ENCODE measurements at regions not wholly inside any gene's neighbourhood (a gene's known extent, or its start where the extent isn't known, plus 50 kb on each side); places are given as distances from the start of the nearest gene placed in this dataset.

- TF ChIP-seq POLR2A (IDR thresholded peaks at IDR 0.05), result no peak
- TF ChIP-seq, protein P1, sequence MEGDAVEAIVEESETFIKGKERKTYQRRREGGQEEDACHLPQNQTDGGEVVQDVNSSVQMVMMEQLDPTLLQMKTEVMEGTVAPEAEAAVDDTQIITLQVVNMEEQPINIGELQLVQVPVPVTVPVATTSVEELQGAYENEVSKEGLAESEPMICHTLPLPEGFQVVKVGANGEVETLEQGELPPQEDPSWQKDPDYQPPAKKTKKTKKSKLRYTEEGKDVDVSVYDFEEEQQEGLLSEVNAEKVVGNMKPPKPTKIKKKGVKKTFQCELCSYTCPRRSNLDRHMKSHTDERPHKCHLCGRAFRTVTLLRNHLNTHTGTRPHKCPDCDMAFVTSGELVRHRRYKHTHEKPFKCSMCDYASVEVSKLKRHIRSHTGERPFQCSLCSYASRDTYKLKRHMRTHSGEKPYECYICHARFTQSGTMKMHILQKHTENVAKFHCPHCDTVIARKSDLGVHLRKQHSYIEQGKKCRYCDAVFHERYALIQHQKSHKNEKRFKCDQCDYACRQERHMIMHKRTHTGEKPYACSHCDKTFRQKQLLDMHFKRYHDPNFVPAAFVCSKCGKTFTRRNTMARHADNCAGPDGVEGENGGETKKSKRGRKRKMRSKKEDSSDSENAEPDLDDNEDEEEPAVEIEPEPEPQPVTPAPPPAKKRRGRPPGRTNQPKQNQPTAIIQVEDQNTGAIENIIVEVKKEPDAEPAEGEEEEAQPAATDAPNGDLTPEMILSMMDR (IDR thresholded peaks at IDR 0.05), result no peak
- Histone ChIP-seq H3K9me3 (no peaks in the 10 kb centered on the region), H3K4me3 (no peak overlapping the region), H3K27me3 (no peaks in the 10 kb centered on the region), H3K27ac (no peak overlapping the region), H3K4me1 (no peaks in the 10 kb centered on the region), H3K36me3 (no peaks in the 10 kb centered on the region)
- DNase-seq, result no peak
These were observed 436.7 kb upstream of the JAG1 start for GRCh38 chr20:11110535-11110934.

DNA sequence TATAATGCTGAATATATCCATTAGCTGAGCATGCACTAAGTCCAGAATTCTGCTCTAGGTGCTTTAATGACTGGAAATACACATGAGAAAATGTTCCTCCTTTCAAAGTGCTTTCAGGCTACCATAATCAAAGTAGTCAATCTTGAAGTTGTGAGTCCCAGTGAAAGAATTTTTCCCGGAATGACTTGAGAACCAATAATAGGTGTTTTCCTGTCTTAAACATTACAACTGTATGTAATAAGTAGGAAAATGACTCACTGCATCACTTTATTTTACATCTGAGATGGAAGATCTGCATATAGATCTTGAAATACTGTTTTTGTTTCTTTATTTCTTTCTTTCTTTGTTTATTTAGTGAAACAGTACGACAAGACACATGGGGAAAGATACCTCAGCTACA is 437.4 kb upstream of the JAG1 start:
- Histone ChIP-seq H3K9me3 (no peaks in the 10 kb centered on the region), H3K4me1 (no peaks in the 10 kb centered on the region), H3K36me3 (no peaks in the 10 kb centered on the region), H3K27me3 (no peaks in the 10 kb centered on the region), H3K27ac (no peak overlapping the region), H3K4me3 (no peak overlapping the region)
- TF ChIP-seq, protein P1 (IDR thresholded peaks at IDR 0.05), result no peak
- no peak for TF ChIP-seq POLR2A (IDR thresholded peaks at IDR 0.05)
- no peak for DNase-seq

DNA sequence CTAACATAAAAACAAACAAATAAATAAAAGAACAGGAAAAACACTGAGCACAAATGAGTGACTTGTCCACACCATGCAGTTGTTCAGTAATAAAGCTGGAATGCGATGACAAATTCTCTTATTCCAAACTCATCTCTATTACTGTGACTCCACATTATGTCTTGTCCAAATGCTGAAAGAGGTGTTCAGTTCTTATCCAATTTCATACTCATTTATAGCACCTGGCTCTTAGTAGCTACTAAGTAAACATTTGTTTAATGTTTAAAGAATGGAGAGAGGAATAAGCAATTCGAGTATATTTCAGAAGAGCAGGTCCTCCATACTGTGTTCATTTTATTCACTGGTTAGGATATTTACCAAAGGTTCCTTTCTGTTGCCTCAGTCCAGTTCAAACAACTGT is 439.0 kb upstream of the JAG1 start:
- no peaks in the 10 kb centered on the region for H3K27me3 ChIP-seq
- DNase-seq, result no peak
- no peaks in the 10 kb centered on the region for H3K9me3 ChIP-seq
- no peaks in the 10 kb centered on the region for H3K36me3 ChIP-seq
- no peaks in the 10 kb centered on the region for H3K4me1 ChIP-seq
- H3K27ac ChIP-seq, result no peak overlapping the region
- no peak overlapping the region for H3K4me3 ChIP-seq
- TF ChIP-seq, protein P1 (IDR thresholded peaks at IDR 0.05), result no peak
- TF ChIP-seq POLR2A (IDR thresholded peaks at IDR 0.05), result no peak

DNA sequence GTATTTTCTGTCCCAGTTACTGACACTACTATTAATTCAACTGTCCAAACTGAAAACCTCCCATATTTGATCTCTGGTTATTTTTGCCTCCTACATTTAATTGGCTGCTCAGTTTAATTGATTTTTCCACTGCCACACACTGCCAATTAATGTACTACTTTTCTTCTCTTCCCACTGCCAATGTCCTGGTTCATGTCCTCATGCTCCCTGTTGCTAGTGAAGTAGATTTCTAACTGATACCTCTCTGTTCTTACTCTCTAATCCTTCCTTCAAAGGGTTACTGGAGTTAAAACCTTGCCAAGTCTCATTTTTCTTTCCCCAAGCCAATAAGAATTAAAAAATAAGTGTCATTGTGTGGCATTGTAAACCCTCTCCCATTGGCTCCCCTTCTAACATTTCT is 440.6 kb upstream of the JAG1 start:
- Histone ChIP-seq H3K4me3 (no peak overlapping the region), H3K27ac (no peak overlapping the region), H3K9me3 (no peaks in the 10 kb centered on the region), H3K4me1 (no peaks in the 10 kb centered on the region), H3K27me3 (no peaks in the 10 kb centered on the region), H3K36me3 (no peaks in the 10 kb centered on the region)
- no peak for TF ChIP-seq POLR2A (IDR thresholded peaks at IDR 0.05)
- TF ChIP-seq, protein P1 (IDR thresholded peaks at IDR 0.05), result no peak
- DNase-seq, result no peak

DNA sequence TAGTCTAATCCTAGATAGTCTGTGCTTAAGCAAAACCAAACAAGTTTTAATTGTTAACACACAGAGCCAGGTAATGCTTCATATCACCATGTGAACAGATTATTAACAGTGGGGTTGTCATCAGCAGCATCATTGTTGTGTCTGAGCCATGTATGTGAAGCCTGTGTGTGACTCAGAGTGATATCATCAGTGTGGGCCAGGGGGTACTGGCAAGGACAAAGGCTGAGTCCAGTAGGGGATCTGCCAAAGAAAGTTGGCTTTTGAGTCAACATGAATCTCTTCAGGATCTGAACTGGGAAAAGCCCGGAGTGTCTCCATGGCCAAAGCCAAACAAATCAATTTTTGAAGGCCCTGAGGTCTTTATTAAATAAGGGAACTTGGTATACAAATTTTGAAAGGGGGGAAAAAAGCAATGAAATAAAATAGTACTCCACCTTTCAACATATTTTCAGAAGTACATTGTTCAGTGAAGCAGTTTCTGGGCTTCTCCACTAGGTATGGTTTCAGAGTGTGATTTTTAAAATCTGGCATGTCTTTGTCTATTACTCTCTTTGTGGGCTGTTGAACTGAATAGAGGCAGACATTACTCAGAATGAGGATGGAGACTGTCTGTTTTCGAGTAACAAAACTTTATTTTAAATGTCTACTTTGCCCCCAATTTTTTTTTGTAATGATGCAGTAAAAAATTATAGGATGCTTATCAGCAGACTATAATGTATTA is 444.2 kb upstream of the JAG1 start:
- Histone ChIP-seq H3K36me3 (no peaks in the 10 kb centered on the region), H3K4me1 (no peaks in the 10 kb centered on the region), H3K9me3 (no peaks in the 10 kb centered on the region), H3K27ac (no peak overlapping the region), H3K27me3 (no peaks in the 10 kb centered on the region), H3K4me3 (no peak overlapping the region)
- TF ChIP-seq POLR2A (IDR thresholded peaks at IDR 0.05), result no peak
- TF ChIP-seq, protein P1 (IDR thresholded peaks at IDR 0.05), result no peak
- no peak for DNase-seq

All from Peyer's patch (tissue), 4 donors.